ENCODE measurements at regions not wholly inside any gene's neighbourhood (a gene's known extent, or its start where the extent isn't known, plus 50 kb on each side); places are given as distances from the start of the nearest gene placed in this dataset.

DNA sequence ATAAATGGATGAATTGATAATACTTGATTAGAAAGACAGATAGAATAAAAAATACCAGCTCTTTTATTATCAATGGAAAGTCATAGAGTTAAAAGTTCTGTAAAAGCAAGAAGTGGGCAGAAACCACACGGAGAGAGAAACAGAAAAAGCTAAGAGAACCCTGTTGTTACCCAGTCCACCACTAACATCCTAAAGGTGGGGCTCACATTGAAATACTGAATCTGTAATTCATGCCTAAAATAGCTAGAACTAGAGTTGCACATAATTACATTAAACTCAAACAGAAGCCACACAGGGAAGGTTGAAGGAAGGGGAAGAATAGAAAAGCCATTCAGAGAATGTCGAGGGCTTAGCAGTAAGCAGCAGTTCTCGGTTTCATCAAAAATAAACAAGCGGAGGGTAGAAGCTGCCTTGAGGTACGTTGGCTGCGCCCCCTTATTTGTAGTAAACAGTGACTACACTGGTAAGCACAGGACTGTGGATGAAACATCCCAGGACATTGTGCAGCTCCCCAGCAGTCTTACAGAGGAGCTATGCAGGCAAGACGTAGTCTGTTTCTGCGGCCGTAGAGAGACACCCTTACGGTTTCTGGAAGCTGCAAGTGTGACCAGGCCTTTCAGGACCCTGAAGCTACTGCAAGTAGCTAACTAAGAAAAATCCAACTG, 1247.0 kb upstream of the GYPC start:
- TF ChIP-seq POLR2AphosphoS5 (IDR thresholded peaks at IDR 0.05), result no peak
- TF ChIP-seq, protein P1, sequence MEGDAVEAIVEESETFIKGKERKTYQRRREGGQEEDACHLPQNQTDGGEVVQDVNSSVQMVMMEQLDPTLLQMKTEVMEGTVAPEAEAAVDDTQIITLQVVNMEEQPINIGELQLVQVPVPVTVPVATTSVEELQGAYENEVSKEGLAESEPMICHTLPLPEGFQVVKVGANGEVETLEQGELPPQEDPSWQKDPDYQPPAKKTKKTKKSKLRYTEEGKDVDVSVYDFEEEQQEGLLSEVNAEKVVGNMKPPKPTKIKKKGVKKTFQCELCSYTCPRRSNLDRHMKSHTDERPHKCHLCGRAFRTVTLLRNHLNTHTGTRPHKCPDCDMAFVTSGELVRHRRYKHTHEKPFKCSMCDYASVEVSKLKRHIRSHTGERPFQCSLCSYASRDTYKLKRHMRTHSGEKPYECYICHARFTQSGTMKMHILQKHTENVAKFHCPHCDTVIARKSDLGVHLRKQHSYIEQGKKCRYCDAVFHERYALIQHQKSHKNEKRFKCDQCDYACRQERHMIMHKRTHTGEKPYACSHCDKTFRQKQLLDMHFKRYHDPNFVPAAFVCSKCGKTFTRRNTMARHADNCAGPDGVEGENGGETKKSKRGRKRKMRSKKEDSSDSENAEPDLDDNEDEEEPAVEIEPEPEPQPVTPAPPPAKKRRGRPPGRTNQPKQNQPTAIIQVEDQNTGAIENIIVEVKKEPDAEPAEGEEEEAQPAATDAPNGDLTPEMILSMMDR (IDR thresholded peaks at IDR 0.05 in 8 of 11, conservative IDR thresholded peaks at IDR 0.05 in 3 of 11), result no peak
- TF ChIP-seq POLR2A (IDR thresholded peaks at IDR 0.05), result no peak

Measured in spleen (tissue), 7 donors.